ENCODE measurements at regions not wholly inside any gene's neighbourhood (a gene's known extent, or its start where the extent isn't known, plus 50 kb on each side); places are given as distances from the start of the nearest gene placed in this dataset.

GRCh38 chr2:122238006-122238559 lies 482.6 kb downstream of the TSN start:
- no peak for DNase-seq

DNA sequence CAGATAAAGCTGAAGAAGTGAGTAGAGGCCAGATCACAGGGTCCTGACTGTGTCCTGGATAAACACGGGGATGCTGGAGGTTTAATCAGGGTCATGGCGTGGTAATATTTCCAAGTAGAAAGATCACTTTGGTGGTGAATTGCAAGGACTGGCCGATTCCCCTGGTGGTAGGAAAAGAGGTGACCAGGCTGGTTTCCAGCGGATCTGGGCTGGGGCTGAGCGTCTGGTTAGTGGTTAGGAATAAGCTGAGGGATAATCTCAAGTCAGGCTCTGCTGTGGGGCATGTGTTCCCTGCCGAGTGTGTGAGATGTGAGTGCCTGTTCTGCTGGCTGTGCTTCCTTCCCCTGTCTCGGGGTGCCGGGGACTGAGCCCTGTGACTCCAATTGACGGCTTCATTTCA lies 484.0 kb downstream of the TSN start:
- no peak for DNase-seq

GRCh38 chr2:122244598-122245229 lies 489.3 kb downstream of the TSN start:
- no peak for DNase-seq

DNA sequence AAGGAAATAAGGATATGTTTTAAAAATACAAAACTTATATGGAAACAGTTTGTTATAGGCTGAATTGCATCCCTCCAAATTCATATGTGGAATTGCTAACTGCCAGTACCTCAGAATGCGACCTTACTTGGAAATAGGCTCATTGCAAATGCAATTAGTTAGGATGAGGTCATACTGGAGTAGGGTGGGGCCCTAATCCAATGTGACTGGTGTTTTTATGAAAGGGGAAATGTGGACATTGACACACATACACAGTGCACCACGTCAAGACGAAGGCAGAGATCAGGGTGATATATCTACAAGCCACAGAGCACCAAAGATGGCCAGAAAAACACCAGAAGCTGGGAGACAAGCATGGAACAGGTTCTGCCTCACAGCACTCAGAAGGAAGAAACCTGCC lies 494.2 kb downstream of the TSN start:
- DNase-seq = no peak

DNA sequence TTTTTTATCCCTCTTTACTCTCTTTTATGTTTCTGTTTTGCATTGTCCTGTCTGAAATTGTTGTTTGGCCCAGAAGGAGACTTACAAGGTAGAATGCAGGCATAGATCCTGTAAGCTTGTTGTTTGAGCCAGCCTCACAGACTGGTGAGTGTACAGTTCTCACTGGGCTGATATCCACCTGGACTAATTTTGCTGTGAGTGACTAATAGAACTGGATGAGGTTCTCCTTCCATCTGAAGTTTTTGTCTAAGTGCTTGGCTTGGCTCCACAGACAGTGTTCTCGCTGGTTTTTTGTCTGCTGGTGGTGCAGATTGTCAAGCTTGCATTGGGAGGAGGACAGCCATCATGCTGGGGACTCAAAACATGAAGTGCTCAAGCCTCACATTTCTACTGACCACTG lies 495.7 kb downstream of the TSN start:
- DNase-seq = no peak

DNA sequence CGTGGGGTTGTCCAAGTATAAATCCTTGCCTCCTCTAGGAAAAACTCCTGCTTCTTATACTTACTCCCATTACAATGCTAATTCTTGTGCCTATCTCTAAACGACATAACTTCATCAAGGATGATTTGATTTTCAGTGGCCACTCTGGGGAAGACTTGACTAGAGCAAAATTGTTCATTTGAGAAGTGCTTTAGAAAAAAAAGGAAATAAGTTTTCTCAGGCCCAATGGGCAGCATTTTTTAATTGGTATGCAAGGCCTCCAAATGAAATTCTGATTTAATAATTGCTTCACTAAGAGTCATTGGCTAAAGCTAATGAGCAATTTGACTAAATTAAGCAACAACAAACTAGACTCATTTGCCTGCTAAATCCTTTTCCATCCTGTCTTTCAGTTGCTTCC lies 496.1 kb downstream of the TSN start:
- no peak for DNase-seq

DNA sequence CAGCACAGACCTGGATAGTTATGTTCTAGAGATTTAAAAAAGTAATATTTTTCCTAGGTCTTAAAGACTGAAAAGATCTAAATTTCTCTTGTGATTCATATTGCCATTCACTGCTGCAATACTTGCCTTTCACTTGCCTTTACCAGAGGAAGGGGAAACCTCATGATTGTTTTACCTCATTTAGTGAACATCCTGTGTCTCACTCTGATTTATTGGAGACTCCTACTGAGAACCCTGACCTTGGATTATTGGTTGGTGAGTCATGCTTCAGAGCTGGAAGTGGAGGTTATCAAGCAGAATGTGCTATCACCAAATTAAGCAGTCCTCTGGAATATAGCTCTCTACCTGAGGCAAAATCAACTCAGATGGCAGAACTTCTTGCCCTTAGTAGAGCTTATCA lies 500.5 kb downstream of the TSN start:
- DNase-seq = no peak

DNA sequence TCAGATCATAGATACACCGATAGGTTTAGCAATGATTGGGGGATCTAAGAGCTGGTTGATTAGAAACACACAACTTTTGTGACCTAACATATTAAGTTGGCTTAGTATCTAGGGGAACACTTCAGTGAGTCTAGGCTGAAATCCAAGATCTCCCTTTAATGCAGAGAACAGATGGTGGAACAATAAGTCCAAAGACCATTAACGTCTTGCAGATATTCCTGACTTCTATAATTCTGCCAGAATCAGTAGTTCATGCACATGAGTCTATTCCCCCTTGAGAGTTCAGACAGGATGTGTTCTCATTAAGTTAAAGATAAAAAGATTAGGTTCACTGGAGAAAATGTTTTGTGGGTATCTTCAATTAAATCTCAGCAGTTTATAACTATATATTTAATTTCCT lies 506.5 kb downstream of the TSN start:
- no peak for DNase-seq

DNA sequence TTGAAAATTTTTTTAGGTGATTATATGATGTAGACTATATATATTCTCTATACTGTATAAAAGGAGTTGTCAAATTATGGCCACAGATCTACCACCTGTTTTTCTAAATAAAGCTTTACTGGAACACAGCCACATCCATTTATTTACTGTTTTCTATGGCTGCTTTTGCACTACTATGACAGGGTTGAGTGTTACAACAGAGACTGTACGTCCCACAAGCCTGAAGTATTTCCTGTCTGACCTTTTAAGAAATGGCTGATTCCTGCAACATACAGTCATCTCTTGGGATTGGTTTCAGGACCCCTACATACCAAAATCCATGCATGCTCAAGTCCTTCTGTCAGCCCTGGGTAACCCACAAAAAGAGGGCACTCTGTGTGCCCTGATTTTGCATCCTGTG lies 508.3 kb downstream of the TSN start:
- no peak for DNase-seq

DNA sequence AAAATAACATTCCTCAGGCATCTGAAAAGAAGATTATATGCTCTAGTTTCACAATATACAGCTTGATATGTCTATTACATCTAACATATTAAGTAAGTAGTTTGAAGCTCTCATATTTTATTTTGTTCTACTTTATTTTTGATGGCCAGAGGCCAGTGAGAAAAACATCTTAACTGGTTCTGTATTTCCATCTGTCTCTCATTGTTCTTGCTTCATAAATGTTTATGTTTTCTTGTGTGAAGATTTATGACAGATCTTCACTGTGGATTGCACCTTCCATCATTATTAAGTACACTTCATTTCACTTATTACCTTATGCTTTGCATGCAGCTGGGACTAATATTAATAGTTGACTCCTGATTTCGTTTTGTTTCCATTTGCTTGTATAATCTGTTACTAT lies 511.2 kb downstream of the TSN start:
- no peak for DNase-seq

DNA sequence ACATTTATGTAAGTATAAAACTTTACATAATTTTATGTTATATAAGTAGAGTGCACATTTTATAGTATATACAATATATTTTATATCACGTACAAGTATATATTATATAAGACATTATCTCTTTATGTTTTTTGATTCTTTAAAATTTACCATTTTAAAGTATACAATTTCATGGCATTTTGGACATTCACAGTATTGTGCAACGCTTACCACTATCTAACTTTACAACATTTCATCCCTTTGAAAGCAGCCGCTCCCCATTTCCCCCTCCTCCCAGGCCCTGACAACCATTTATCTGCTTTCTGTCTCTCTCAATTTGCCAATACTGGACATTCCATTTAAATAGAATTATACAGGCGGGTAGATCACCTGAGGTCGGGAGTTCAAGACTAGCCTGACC lies 512.5 kb downstream of the TSN start:
- no peak for DNase-seq

GRCh38 chr2:122273785-122274419 lies 518.5 kb downstream of the TSN start:
- DNase-seq = no peak

DNA sequence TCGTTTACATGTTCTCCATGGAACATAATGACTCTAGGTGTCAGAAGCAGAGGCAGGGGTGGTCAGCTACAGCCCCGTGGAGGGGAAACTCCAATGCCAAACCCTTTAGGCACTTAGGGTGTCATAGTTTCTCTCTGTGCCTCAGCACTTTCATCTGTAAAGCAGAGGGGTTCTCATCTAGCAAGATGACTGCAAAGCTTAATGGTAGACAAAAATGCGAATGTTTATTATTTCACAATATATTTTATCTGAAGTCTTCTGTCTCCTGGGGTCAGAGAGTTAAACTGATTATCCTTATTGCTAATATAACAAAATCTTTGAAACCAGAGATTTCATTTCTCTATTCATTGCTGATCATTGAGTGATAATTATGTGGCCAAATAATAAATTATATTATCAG lies 522.5 kb downstream of the TSN start:
- DNase-seq = no peak

DNA sequence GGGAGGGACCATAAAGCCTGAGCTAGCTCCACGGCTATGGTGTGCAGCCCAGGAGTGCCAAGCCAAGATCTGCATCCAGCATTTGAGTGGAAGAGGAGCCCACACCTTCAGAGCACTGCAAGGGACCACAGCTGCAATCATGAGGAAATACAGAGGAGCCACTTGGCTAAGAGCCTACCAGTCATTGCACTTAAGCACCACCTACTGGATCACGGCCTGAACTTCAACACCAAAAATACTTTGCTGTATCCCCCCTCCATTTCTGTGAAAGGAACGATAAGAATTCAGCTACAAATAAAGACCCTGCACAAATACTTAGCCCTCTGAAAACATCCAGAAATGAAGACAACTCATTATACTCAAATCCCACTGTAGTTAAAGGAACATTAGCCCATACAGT lies 545.3 kb downstream of the TSN start:
- DNase-seq = no peak

GRCh38 chr2:122307763-122308162 lies 552.3 kb downstream of the TSN start:
- no peak for DNase-seq

GRCh38 chr2:122315306-122315705 lies 559.9 kb downstream of the TSN start:
- no peak for DNase-seq

- no peak for DNase-seq
These were observed 564.2 kb downstream of the TSN start for GRCh38 chr2:122319539-122320132.

DNA sequence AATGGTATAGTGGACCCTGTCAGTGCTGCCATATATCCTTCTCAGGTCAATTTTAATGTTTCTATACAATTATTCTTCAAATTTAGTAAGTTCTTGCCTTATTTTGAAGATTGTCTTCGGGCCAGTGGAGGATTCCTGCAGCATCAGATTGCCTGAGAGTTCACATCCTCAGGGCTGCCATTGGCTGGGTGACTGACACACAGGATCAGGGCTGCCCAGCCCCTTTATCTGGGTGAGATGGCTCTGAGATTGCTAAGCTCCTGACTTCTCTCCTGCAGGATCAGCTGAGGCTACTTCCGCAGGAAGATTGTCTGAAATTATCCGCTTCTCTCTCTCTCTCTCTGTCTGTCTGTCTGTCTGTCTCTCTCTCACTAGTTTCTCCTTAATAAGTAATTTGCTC lies 567.4 kb downstream of the TSN start:
- no peak for DNase-seq

DNA sequence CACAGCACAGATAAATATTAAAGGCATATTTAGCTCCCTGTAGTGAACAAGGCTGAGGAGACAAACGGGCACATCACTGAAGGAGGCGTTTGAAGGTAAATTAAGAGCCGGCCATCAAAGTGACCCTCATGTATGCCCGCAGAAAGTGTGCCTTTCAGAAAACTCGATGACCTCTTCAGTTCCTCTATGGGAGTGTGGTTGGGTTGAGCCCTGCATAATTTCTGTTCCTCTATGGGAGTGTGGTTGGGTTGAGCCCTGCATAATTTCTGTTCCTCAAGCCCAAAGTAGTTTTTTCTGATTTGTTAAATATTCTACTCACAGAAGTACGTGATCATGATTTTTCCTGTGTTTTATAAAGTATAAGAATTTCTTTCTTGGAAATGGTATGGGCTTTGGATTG lies 568.5 kb downstream of the TSN start:
- no peak for DNase-seq

- no peak for DNase-seq
These were observed 571.0 kb downstream of the TSN start for GRCh38 chr2:122326471-122326870.

DNA sequence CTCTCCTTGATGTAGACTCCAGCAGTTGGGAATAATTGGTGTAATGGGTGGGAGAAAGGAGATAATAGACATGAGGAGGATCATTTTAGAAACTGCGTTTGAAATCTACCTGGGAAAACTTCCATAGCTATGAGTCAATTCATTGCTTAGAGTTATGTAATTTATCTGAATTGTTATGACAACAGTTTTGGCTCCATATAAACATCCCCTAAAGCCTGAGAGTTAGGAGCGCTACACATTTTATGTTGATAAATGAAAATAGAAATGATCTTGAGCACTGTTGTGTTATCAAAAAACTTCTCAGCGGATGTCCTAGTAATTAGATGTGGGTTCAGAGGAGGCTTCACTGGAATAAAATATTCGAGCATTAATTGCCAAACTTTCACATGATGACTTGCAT lies 573.4 kb downstream of the TSN start:
- DNase-seq = no peak

- DNase-seq = no peak
These were observed 573.8 kb downstream of the TSN start for GRCh38 chr2:122329278-122329677.

GRCh38 chr2:122333932-122334331 lies 578.5 kb downstream of the TSN start:
- DNase-seq = no peak

GRCh38 chr2:122338000-122338399 lies 582.5 kb downstream of the TSN start:
- no peak for DNase-seq

DNA sequence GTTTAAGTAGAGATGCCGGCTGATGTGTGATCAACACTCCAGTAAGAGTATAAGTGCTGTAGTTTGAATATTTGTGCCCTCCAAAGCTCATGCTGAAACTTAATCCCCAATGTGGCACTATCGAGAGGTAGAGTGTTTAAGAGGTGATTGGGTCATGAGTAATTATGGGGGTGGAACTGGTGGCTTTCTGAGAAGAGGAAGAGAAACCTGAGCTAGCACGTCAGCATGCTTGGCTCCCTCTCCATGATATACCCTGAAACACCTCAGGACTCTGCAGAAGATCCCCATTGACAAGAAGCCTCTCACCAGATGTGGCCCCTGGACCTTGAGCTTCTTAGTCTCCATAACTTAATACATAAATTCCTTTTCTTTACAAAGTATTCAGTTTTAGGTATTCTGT lies 584.8 kb downstream of the TSN start:
- no peak for DNase-seq

All from NCI-H2171 (cell line).